ENCODE measurements at regions not wholly inside any gene's neighbourhood (a gene's known extent, or its start where the extent isn't known, plus 50 kb on each side); places are given as distances from the start of the nearest gene placed in this dataset.

DNA sequence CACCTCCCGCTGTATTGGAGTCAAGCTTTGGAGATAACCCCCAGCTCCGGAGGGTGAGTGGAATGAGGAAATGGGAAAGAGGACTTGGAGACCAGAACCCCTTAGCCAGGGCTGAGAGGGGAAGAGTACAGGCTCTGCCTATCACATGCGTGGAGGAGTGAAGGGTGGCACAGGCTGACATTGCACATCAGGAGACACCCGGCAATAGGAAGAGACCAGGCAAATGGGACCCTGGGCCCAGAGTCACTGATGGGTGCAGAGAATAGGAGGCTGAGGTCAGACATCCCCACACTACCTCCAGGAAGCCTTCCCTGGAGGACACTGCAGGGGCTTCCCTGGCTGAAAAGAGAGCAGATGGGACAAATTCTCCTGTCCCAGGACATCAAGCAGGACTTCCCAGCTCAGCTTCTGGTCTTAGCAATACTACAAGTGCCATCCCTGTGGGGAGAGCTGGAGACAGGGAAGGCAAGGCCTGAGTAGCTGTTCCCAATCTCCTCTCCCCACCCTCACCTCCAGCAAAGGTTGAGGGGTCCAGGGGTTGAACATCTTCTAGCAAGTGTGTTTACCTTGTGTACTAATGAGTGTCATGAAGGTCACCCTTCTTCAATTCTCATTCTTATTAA lies 160.7 kb downstream of the BUD13 start:
- TF ChIP-seq CTCF (IDR thresholded peaks at IDR 0.05) = no peak
- Histone ChIP-seq H3K4me3 (no peak overlapping the region), H3K9me3 (no peaks in the 10 kb centered on the region), H3K36me3 (ENCODE audit: low read depth) (no peaks in the 10 kb centered on the region), H3K4me1 (ENCODE audit: low read depth) (no peaks in the 10 kb centered on the region)
- no peak for DNase-seq
- intact Hi-C loops (cut with DNase I, micrococcal nuclease) = no loop called here
- no peak for ATAC-seq

GRCh38 chr11:116610190-116610589 lies 162.6 kb downstream of the BUD13 start:
- TF ChIP-seq CTCF (IDR thresholded peaks at IDR 0.05) = no peak
- ATAC-seq (no peak), DNase-seq (no peak)
- Histone ChIP-seq H3K4me3 (no peak overlapping the region), H3K9me3 (no peaks in the 10 kb centered on the region), H3K4me1 (ENCODE audit: low read depth) (no peaks in the 10 kb centered on the region), H3K36me3 (ENCODE audit: low read depth) (no peaks in the 10 kb centered on the region)
- intact Hi-C loops (cut with DNase I, micrococcal nuclease) = no loop called here

DNA sequence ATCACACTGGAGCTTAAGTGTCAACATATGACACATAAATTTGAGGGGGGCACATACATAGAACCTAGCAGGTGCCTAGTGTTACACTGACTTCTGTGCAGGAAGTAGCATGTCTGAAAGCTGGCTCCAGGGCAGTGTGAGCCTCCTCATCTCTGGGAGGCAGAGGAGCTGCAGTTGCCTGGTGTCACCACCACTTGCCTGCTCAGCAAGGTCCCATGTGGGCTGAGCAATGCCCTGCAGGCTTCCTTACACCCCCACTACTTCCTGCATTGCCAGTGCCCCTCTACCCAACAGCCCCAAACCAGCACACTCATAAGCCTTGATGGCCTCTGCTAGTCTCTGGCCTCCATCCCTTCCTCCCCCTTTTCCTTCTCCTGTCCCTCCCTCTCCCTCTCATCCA lies 165.8 kb downstream of the BUD13 start:
- Histone ChIP-seq H3K4me1 (ENCODE audit: low read depth) (no peaks in the 10 kb centered on the region), H3K9me3 (no peaks in the 10 kb centered on the region), H3K4me3 (no peak overlapping the region), H3K36me3 (ENCODE audit: low read depth) (no peaks in the 10 kb centered on the region)
- intact Hi-C loops (cut with DNase I, micrococcal nuclease) = no loop called here
- ATAC-seq (no peak), DNase-seq (no peak)
- no peak for TF ChIP-seq CTCF (IDR thresholded peaks at IDR 0.05)

- DNase-seq = peak in 2 of 3 donors; percentile 49 to 72
- intact Hi-C loops (cut with DNase I, micrococcal nuclease) = no loop called here
Measured at GRCh38 chr11:116605543-116606459, 167.0 kb downstream of the BUD13 start.

GRCh38 chr11:116603728-116604323 lies 169.0 kb downstream of the BUD13 start:
- Histone ChIP-seq H3K36me3 (ENCODE audit: low read depth) (no peaks in the 10 kb centered on the region), H3K9me3 (no peaks in the 10 kb centered on the region), H3K4me3 (no peak overlapping the region), H3K4me1 (ENCODE audit: low read depth) (no peaks in the 10 kb centered on the region)
- TF ChIP-seq CTCF (IDR thresholded peaks at IDR 0.05) = no peak
- intact Hi-C loops (cut with DNase I, micrococcal nuclease) = no loop called here
- no peak for DNase-seq
- ATAC-seq = no peak

More at GRCh38 chr11:116605543-116606459, 167.0 kb downstream of the BUD13 start:
- H3K9me3 ChIP-seq = no peaks in the 10 kb centered on the region
- no peaks in the 10 kb centered on the region for H3K4me1 ChIP-seq (ENCODE audit: low read depth)
- peak; percentile 42 for ATAC-seq
- TF ChIP-seq CTCF (IDR thresholded peaks at IDR 0.05) = no peak
- no peaks in the 10 kb centered on the region for H3K36me3 ChIP-seq (ENCODE audit: low read depth)
- no peak overlapping the region for H3K4me3 ChIP-seq
